Omental fat pad (tissue), 3 donors: ENCODE measurements at regions not wholly inside any gene's neighbourhood (a gene's known extent, or its start where the extent isn't known, plus 50 kb on each side); places are given as distances from the start of the nearest gene placed in this dataset.

Experiments used
- ATAC-seq: fragments of 150-250 bp; one replicate; pipeline ENCODE4 v1.9.1; 2016; ENCODE audit warnings: mild to moderate bottlenecking, moderate library complexity; ENCODE audit not compliant: low FRiP score
- DNase-seq: peaks from one replicate; pipeline ENCODE4 v3.0.0-alpha.2; 2019; ENCODE audit warnings: low spot score
- TF ChIP-seq, protein P1 (sequence below), 3 donors: fragments of 450-650 bp; IDR thresholded peaks; one replicate each; pipeline ENCODE4 v1.5.1; 2016 to 2017; ENCODE audit warnings: antibody characterized with exemption in 3 of 3, mild to moderate bottlenecking in 3 of 3, moderate library complexity in 2 of 3

DNA sequence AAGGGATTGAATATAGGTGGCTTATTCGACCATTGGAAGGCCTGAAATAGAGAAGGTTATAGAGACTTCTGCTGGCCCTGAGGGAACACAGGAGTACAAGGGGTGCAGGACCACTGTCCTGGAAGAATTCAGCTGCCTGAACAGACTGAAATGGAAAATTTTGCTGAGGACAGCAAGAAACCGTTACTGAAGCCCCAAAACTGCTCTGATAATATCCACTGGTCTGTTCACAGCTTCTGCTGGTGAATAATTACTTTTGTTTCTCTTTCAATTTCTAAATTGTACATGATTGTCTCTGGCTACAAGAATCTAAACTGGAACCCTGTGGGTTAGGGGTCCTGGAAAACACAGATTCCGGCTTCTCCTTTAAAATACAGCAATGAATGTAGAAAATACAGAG is 218.5 kb upstream of the CDH12 start:
- no peak for DNase-seq
- TF ChIP-seq, protein P1, sequence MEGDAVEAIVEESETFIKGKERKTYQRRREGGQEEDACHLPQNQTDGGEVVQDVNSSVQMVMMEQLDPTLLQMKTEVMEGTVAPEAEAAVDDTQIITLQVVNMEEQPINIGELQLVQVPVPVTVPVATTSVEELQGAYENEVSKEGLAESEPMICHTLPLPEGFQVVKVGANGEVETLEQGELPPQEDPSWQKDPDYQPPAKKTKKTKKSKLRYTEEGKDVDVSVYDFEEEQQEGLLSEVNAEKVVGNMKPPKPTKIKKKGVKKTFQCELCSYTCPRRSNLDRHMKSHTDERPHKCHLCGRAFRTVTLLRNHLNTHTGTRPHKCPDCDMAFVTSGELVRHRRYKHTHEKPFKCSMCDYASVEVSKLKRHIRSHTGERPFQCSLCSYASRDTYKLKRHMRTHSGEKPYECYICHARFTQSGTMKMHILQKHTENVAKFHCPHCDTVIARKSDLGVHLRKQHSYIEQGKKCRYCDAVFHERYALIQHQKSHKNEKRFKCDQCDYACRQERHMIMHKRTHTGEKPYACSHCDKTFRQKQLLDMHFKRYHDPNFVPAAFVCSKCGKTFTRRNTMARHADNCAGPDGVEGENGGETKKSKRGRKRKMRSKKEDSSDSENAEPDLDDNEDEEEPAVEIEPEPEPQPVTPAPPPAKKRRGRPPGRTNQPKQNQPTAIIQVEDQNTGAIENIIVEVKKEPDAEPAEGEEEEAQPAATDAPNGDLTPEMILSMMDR (IDR thresholded peaks at IDR 0.05) = no peak
- no peak for ATAC-seq

DNA sequence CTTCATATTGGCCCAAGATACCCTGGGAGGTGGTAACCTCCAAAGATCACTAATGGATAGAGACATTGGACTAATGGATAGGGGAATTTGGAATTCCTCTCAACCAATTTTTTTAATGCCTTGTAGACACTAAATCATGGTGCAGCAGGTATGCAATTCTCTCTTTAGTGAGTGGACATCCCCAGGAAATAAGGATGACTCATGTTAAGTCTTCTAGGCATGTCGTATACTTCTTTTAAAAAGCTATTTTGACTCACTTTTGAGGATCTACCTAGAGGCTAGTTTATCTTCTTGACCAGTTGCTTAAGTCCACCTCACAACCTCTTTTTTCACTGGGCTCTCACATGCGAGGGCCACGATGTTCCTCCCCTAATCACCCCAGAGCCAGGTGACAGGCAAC is 211.6 kb upstream of the CDH12 start:
- TF ChIP-seq, protein P1 (IDR thresholded peaks at IDR 0.05) = no peak
- DNase-seq (no peak), ATAC-seq (no peak)

DNA sequence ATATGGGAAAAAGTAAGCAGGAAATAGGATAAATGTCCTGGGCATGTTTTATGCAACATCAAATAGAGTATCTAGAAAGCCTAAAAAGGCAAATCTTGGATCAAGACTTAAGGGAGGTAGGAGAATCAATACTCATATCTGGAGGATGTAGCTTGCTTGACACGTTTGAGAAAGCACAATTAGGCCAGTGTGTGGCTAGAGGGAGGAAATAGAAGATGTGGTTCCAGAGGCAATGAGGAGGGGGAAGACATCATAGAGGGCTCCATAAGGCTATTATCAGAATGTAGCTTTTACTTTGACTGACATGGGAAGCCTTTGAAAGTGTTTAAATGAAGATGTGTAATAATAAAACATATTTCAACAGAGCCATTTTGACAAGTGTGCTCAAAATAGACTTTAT is 200.7 kb upstream of the CDH12 start:
- DNase-seq (no peak), ATAC-seq (no peak)
- TF ChIP-seq, protein P1 (IDR thresholded peaks at IDR 0.05) = no peak

DNA sequence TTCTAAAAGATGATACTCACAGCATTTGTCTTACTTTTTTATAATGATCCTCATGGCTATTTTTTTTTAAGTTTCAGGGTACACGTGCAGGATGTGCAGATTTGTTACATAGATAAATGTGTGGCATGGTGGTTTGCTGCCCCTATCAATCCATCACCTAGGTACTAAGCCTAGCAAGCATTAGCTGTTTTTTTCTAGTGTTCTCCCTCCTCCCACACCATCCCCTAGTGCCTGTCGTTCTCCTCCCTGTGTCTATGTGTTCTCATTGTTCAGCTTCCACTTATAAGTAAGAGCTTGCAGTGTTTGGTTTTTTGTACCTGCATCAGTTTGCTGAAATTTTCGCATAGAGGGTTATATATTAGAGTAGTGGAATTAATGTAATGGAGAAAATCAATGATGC is 189.1 kb upstream of the CDH12 start:
- TF ChIP-seq, protein P1 (IDR thresholded peaks at IDR 0.05) = no peak
- DNase-seq (no peak), ATAC-seq (no peak)

DNA sequence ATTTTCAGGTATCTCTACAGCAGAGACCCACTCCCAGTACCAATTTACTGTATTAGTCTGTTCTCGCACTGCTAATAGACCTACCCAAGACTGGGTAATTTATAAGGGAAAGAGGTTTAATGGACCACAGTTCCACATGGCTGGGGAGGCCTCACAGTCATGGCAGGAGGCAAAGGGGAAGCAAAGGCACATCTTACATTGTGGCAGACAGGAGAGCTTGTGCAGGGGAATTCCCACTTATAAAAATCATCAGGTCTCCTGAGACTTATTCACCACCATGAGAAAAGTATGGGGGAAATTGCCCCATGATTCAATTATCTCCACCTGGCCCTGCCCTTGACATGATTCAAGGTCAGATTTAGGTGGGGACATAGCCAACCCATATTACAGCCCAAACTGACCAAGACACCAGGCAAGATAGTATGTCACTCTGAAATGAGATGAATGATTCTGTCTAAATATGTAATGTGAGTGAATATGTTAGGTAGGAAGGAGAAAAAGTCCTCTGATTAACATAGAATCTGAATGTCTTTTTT is 182.5 kb upstream of the CDH12 start:
- ATAC-seq (no peak), DNase-seq (no peak)
- TF ChIP-seq, protein P1 (IDR thresholded peaks at IDR 0.05) = no peak

DNA sequence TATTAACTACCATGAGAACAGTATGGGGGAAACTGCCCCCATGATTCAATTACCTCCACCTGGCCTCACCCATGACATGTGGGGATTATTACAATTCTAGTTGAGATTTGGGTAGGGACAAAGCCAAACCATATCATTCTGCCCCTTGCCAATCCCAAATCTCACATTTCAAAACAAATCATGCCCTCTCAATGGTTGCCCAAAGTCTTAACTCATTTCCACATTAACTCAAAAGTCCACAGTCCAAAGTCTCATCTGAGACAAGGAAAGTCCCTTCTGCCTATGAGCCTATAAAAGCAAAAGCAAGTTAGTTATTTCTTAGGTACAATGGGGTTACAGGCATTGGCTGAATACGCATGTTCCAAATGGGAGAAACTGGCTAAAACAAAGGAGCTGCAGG is 180.7 kb upstream of the CDH12 start:
- TF ChIP-seq, protein P1 (IDR thresholded peaks at IDR 0.05) = no peak
- ATAC-seq (no peak), DNase-seq (no peak)

DNA sequence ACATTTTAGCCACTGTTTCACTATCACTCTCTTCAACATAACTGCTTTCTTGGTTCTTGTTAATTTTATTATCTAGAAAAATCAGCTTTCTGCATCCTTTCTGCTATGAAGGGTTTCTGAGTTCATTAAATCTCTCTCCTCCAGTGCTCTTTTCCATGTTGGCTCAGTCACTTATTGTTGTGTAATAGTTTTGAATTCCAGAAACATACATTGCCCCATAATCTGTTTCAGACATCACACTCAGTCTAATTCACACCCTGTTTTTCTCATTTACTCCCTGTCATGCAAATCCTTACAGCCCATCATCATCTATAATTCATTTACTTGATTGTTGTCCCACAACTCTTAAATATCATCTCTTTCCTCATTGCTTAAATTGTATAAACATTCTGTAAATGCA is 176.1 kb upstream of the CDH12 start:
- DNase-seq = no peak
- ATAC-seq = no peak
- TF ChIP-seq, protein P1 (IDR thresholded peaks at IDR 0.05) = no peak
